ENCODE measurements at regions not wholly inside any gene's neighbourhood (a gene's known extent, or its start where the extent isn't known, plus 50 kb on each side); places are given as distances from the start of the nearest gene placed in this dataset.

DNA sequence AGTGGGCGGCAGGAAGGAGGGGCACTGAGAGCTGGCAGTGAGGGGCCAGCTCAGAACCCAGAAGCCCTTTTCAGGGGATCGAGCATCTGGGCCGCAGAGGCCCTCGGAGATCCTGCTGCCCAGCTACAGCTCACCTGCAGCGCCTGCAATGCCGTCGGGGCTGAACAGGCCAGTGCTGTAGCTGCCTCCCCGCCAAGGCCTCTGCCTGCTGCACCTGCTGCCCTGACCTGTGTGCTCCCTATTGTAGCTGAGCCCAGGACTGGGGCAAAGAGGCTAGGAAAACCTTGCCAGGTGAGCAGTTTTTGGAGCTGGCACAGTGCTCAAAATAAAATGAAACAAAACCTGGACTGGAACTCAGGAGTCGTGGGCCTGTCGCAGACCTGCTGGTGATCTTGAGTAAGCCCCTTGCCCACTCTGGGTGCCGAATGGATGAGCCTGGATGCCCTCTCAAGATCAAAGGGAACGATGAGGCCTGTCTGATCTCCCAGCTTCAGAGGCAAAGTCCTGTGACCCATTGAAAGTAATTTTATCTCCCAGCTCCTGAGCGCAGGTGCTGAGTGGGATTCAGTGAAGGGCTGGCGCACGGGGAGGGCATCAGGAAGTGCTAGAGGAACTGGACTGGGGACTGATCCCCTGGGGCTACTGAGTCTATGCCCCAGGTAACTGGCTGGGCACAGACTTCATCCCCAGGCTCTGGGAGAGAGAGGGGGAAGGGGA, 154.6 kb downstream of the FOXD2 start:
- no peaks in the 10 kb centered on the region for H3K9me3 Mint-ChIP-seq
- intact Hi-C loops (cut with micrococcal nuclease) = no loop called here
- DNase-seq (no peak), ATAC-seq (no peak)
- H3K4me1 ChIP-seq (ENCODE audit: control insufficient read depth, insufficient read depth, low read length) = no peaks in the 10 kb centered on the region
- H3K36me3 ChIP-seq (ENCODE audit: control insufficient read depth, insufficient read depth, low read length) = no peaks in the 10 kb centered on the region
- peaks cover 6% of the 10 kb centered on the region for H3K27me3 ChIP-seq (ENCODE audit: control insufficient read depth, insufficient read depth, low read length)
- H3K27ac ChIP-seq (ENCODE audit: low read length) = no peak overlapping the region
- WGBS (ENCODE audit: insufficient coverage) = 81% methylated on average over 15 of the region's 15 CpGs
- H3K27me3 Mint-ChIP-seq (ENCODE audit: low read depth in 2 of 2) = peaks cover under 1 to 15% of the 10 kb centered on the region in 2 donors
- H3K4me3 ChIP-seq (ENCODE audit: low read length) = no peak overlapping the region
- no peaks in the 10 kb centered on the region for H3K36me3 Mint-ChIP-seq
- TF ChIP-seq, protein P1, sequence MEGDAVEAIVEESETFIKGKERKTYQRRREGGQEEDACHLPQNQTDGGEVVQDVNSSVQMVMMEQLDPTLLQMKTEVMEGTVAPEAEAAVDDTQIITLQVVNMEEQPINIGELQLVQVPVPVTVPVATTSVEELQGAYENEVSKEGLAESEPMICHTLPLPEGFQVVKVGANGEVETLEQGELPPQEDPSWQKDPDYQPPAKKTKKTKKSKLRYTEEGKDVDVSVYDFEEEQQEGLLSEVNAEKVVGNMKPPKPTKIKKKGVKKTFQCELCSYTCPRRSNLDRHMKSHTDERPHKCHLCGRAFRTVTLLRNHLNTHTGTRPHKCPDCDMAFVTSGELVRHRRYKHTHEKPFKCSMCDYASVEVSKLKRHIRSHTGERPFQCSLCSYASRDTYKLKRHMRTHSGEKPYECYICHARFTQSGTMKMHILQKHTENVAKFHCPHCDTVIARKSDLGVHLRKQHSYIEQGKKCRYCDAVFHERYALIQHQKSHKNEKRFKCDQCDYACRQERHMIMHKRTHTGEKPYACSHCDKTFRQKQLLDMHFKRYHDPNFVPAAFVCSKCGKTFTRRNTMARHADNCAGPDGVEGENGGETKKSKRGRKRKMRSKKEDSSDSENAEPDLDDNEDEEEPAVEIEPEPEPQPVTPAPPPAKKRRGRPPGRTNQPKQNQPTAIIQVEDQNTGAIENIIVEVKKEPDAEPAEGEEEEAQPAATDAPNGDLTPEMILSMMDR (IDR thresholded peaks at IDR 0.05) = no peak
- no peaks in the 10 kb centered on the region for H3K4me1 Mint-ChIP-seq
- H3K4me3 Mint-ChIP-seq = no peak overlapping the region
- no peaks in the 10 kb centered on the region for H3K9me3 ChIP-seq (ENCODE audit: control insufficient read depth, insufficient read depth, low read length)
- H3K27ac Mint-ChIP-seq = no peak overlapping the region

DNA sequence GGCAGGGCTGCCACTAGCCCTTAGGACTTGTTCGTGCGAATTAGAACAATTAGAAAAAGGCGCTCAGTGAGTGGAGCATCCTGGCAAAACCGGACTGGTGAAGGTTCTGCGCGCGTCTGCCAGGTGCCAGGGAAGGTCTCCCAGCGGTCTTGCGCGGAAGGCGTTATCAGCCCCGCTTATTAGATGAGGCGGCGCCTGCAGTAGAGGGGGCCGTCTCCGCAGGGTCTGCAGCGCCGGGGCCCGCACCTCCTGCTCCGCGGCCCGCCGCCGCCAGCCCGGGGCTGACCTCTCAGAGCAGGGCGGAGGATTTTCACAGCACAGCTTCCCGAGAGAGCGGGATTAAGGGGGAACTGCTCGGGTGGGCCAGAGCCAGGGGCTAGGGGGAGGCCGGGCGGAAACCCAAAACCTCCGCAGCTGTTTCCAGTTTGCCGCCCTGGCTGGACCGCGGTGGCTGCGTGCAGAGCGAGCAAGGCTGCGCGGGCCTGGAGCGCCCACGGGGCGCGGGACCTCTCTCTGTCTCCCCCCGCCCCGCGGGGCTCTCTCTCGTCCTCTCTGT, 155.2 kb downstream of the FOXD2 start:
- intact Hi-C loops (cut with micrococcal nuclease) = no loop called here
- 6% methylated on average over 47 of the region's 47 CpGs for WGBS (ENCODE audit: insufficient coverage)
- Mint-ChIP-seq H3K4me3 (no peak overlapping the region), H3K4me1 (no peaks in the 10 kb centered on the region), H3K27ac (no peak overlapping the region), H3K27me3 (ENCODE audit: low read depth in 2 of 2) (peaks cover 7 to 15% of the 10 kb centered on the region in 2 donors), H3K9me3 (no peaks in the 10 kb centered on the region), H3K36me3 (no peaks in the 10 kb centered on the region)
- H3K9me3 ChIP-seq (ENCODE audit: control insufficient read depth, insufficient read depth, low read length) = no peaks in the 10 kb centered on the region
- no peaks in the 10 kb centered on the region for H3K4me1 ChIP-seq (ENCODE audit: control insufficient read depth, insufficient read depth, low read length)
- peaks cover 6% of the 10 kb centered on the region for H3K27me3 ChIP-seq (ENCODE audit: control insufficient read depth, insufficient read depth, low read length)
- DNase-seq (no peak), ATAC-seq (no peak)
- H3K4me3 ChIP-seq (ENCODE audit: low read length) = no peak overlapping the region
- no peaks in the 10 kb centered on the region for H3K36me3 ChIP-seq (ENCODE audit: control insufficient read depth, insufficient read depth, low read length)
- TF ChIP-seq, protein P1 (IDR thresholded peaks at IDR 0.05) = no peak
- no peak overlapping the region for H3K27ac ChIP-seq (ENCODE audit: low read length)

DNA sequence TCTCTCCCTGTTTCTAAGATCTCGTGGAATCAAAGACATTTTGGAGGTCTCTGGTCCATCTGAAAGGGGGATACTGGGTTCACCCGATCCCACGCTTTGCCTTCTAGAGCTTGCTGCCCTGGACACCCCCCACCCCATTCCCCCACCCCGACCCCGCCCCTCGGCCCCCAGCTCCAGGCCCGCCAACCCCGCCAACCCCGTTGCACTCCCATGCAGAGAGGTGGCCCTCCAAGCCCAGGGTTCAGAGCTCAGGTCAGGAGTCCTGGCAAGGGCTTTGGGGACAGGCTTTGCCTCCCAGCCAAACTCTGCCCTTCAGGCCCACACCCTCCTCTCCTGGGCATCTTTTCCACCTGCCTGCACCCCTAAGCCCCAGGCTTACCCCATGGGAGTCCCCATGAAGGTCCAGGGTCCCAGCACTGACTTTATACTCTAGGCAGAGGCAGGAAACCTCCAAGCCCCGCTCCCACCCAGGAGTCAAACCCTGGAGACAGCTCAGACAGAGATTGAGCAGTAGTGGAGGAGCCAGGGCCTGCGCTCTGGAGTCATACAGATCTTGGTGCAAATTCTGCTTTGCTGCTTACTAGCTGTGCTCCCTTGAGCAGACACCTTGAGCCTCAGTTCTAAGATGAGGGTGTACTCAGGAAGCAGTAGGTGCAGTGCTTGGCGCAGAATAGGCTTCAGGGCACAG, 155.9 kb downstream of the FOXD2 start:
- no peak overlapping the region for H3K27ac ChIP-seq (ENCODE audit: low read length)
- no peaks in the 10 kb centered on the region for H3K36me3 ChIP-seq (ENCODE audit: control insufficient read depth, insufficient read depth, low read length)
- no peak overlapping the region for H3K4me3 Mint-ChIP-seq
- intact Hi-C loops (cut with micrococcal nuclease) = no loop called here
- DNase-seq = no peak
- H3K4me3 ChIP-seq (ENCODE audit: low read length) = no peak overlapping the region
- H3K36me3 Mint-ChIP-seq = peaks cover under 1% of the 10 kb centered on the region
- no peak overlapping the region for H3K27ac Mint-ChIP-seq
- H3K27me3 ChIP-seq (ENCODE audit: control insufficient read depth, insufficient read depth, low read length) = peaks cover 6% of the 10 kb centered on the region
- peaks cover 14 to 15% of the 10 kb centered on the region in 2 donors for H3K27me3 Mint-ChIP-seq (ENCODE audit: low read depth in 2 of 2)
- WGBS (ENCODE audit: insufficient coverage) = 50% methylated on average over 8 of the region's 12 CpGs
- ATAC-seq = no peak
- no peaks in the 10 kb centered on the region for H3K4me1 ChIP-seq (ENCODE audit: control insufficient read depth, insufficient read depth, low read length)
- no peaks in the 10 kb centered on the region for H3K9me3 Mint-ChIP-seq
- H3K9me3 ChIP-seq (ENCODE audit: control insufficient read depth, insufficient read depth, low read length) = no peaks in the 10 kb centered on the region
- TF ChIP-seq, protein P1 (IDR thresholded peaks at IDR 0.05) = no peak
- no peaks in the 10 kb centered on the region for H3K4me1 Mint-ChIP-seq
